HCT116 (cell line): ENCODE measurements at regions not wholly inside any gene's neighbourhood (a gene's known extent, or its start where the extent isn't known, plus 50 kb on each side); places are given as distances from the start of the nearest gene placed in this dataset.

Source experiments
- EZH2 ChIP-seq: fragments of 200-600 bp; sonication (generic); IDR thresholded peaks from 2 replicates; pipeline ENCODE4 v1.6.1; 2017; ENCODE audit warnings: antibody characterized with exemption, mixed run types
- EZH2phosphoT487 ChIP-seq: fragments of 200-600 bp; IDR thresholded peaks from 2 replicates; pipeline ENCODE4 v1.6.1; 2018; ENCODE audit warnings: antibody characterized with exemption, borderline replicate concordance
- FOSL1 ChIP-seq: IDR thresholded peaks from 2 replicates; pipeline ENCODE4 v1.6.1; 2012; ENCODE audit warnings: low read depth
- POLR2A ChIP-seq: IDR thresholded peaks from 2 replicates; pipeline ENCODE4 v1.7.0; 2011; ENCODE audit warnings: borderline replicate concordance; ENCODE audit not compliant: insufficient read depth, insufficient read length; ENCODE audit errors: extremely low read depth
- POLR2AphosphoS5 ChIP-seq: IDR thresholded peaks from 2 replicates; pipeline ENCODE4 v1.6.1; 2011; ENCODE audit warnings: mild to moderate bottlenecking, low read depth, low read length, moderate library complexity
- SIN3A ChIP-seq: IDR thresholded peaks from 2 replicates; pipeline ENCODE4 v1.6.1; 2012; ENCODE audit warnings: low read depth
- YY1 ChIP-seq: IDR thresholded peaks from 2 replicates; pipeline ENCODE4 v1.6.1; 2011; ENCODE audit warnings: low read length, low read depth, moderate library complexity, mild to moderate bottlenecking; ENCODE audit not compliant: insufficient replicate concordance; ENCODE audit errors: extremely low read depth
- ZNF274 ChIP-seq: fragments of 200-500 bp; sonication (Bioruptor generic); IDR thresholded peaks from 2 replicates; pipeline ENCODE4 v1.6.1; 2014; ENCODE audit warnings: mild to moderate bottlenecking, low read depth, low read length, inconsistent platforms
- TF ChIP-seq, protein P1 (sequence below), 3 experiments: fragments of 200-600 bp in 1 of 3; sonication (generic) in 1 of 3; IDR thresholded peaks in 2 of 3; conservative IDR thresholded peaks in 1 of 3; 2 replicates each; pipeline ENCODE4 v1.5.1; 2012 to 2017; ENCODE audit warnings: low read depth in 2 of 3, low read length in 2 of 3, antibody characterized with exemption in 1 of 3, borderline replicate concordance in 1 of 3, control low read depth in 1 of 3, mild to moderate bottlenecking in 1 of 3, mixed read lengths in 1 of 3, mixed run types in 1 of 3, moderate library complexity in 1 of 3; ENCODE audit not compliant: insufficient read depth in 1 of 3
- TF ChIP-seq, protein P2 (sequence below): IDR thresholded peaks from 2 replicates; pipeline ENCODE4 v1.6.1; 2012; ENCODE audit warnings: low read depth
- TF ChIP-seq, protein P3 (sequence below): IDR thresholded peaks from 2 replicates; pipeline ENCODE4 v1.6.1; 2012
- TF ChIP-seq, protein P4 (sequence below): IDR thresholded peaks from 2 replicates; pipeline ENCODE4 v1.6.1; 2012

DNA sequence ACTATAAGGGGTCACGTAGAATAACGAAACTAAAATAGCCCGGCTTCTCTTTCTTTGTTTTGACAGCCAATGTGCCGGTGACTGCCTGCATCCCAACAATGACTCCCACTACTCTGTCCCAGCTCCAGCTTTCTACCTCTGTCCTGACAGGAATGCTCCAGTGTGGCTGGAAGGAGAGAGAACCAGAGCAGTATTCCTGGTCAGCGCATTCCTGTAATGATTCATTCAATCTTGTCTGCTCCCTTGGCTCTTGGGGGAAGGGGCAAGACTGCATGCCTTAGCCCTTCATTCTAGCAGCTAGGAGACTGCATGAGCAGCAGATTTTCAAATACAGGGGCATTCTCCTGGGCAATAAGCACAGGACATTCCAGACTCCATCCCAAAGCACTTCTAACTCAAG, 132.1 kb upstream of the PRMT6 start:
- TF ChIP-seq YY1: no peak
- TF ChIP-seq, protein P1, sequence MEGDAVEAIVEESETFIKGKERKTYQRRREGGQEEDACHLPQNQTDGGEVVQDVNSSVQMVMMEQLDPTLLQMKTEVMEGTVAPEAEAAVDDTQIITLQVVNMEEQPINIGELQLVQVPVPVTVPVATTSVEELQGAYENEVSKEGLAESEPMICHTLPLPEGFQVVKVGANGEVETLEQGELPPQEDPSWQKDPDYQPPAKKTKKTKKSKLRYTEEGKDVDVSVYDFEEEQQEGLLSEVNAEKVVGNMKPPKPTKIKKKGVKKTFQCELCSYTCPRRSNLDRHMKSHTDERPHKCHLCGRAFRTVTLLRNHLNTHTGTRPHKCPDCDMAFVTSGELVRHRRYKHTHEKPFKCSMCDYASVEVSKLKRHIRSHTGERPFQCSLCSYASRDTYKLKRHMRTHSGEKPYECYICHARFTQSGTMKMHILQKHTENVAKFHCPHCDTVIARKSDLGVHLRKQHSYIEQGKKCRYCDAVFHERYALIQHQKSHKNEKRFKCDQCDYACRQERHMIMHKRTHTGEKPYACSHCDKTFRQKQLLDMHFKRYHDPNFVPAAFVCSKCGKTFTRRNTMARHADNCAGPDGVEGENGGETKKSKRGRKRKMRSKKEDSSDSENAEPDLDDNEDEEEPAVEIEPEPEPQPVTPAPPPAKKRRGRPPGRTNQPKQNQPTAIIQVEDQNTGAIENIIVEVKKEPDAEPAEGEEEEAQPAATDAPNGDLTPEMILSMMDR (IDR thresholded peaks at IDR 0.05 in 2 of 3, conservative IDR thresholded peaks at IDR 0.05 in 1 of 3; ENCODE audit: borderline replicate concordance in 1 of 3, insufficient read depth in 1 of 3, low read depth in 2 of 3, low read length in 2 of 3): no peak
- no peak for TF ChIP-seq POLR2A
- TF ChIP-seq EZH2: no peak
- TF ChIP-seq, protein P2, sequence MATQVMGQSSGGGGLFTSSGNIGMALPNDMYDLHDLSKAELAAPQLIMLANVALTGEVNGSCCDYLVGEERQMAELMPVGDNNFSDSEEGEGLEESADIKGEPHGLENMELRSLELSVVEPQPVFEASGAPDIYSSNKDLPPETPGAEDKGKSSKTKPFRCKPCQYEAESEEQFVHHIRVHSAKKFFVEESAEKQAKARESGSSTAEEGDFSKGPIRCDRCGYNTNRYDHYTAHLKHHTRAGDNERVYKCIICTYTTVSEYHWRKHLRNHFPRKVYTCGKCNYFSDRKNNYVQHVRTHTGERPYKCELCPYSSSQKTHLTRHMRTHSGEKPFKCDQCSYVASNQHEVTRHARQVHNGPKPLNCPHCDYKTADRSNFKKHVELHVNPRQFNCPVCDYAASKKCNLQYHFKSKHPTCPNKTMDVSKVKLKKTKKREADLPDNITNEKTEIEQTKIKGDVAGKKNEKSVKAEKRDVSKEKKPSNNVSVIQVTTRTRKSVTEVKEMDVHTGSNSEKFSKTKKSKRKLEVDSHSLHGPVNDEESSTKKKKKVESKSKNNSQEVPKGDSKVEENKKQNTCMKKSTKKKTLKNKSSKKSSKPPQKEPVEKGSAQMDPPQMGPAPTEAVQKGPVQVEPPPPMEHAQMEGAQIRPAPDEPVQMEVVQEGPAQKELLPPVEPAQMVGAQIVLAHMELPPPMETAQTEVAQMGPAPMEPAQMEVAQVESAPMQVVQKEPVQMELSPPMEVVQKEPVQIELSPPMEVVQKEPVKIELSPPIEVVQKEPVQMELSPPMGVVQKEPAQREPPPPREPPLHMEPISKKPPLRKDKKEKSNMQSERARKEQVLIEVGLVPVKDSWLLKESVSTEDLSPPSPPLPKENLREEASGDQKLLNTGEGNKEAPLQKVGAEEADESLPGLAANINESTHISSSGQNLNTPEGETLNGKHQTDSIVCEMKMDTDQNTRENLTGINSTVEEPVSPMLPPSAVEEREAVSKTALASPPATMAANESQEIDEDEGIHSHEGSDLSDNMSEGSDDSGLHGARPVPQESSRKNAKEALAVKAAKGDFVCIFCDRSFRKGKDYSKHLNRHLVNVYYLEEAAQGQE: no peak
- TF ChIP-seq, protein P3, sequence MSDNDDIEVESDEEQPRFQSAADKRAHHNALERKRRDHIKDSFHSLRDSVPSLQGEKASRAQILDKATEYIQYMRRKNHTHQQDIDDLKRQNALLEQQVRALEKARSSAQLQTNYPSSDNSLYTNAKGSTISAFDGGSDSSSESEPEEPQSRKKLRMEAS: no peak
- TF ChIP-seq FOSL1: no peak
- no peak for TF ChIP-seq SIN3A
- TF ChIP-seq, protein P4, sequence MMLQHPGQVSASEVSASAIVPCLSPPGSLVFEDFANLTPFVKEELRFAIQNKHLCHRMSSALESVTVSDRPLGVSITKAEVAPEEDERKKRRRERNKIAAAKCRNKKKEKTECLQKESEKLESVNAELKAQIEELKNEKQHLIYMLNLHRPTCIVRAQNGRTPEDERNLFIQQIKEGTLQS: no peak
- no peak for TF ChIP-seq ZNF274
- TF ChIP-seq EZH2phosphoT487: no peak
- TF ChIP-seq POLR2AphosphoS5: no peak
